IMR-90 (cell line): ENCODE measurements at regions not wholly inside any gene's neighbourhood (a gene's known extent, or its start where the extent isn't known, plus 50 kb on each side); places are given as distances from the start of the nearest gene placed in this dataset.

Source experiments
- ATAC-seq: fragments of 200-7000 bp; cut with Tn5 transposase; 2 replicates; pipeline ENCODE4 v1.9.1; 2020; ENCODE audit warnings: low read depth, mild to moderate bottlenecking, moderate library complexity
- BruUV-seq: library from RNA; stranded (reverse); fragments of 400-500 nt; replicated peaks from 2 replicates; lab custom pipeline; 2021; lab: Mats Ljungman, UMichigan
- CTCF ChIA-PET: fragments of 300-600 bp; formaldehyde crosslinking; extraction: SDS; loops from one replicate; lab custom pipeline; 2021; ENCODE audit warnings: antibody characterized with exemption; lab: Yijun Ruan, JAX
- POLR2A ChIA-PET: fragments of 300-600 bp; sonication (Branson Sonifier 250); formaldehyde crosslinking; loops from one replicate; lab custom pipeline; 2022; ENCODE audit warnings: antibody characterized with exemption; ENCODE audit not compliant: unreplicated experiment; lab: Charles Lee
- DNase-seq: peaks from one replicate; pipeline ENCODE4 v3.0.0; 2013
- H2AFZ ChIP-seq: replicated peaks from 2 replicates; pipeline ENCODE3; 2013; ENCODE audit warnings: low read length, mild to moderate bottlenecking; ENCODE audit not compliant: poor library complexity
- H2AK5ac ChIP-seq: 2 replicates; pipeline ENCODE4 v1.6.1; 2013; ENCODE audit warnings: low read depth, low read length, inconsistent platforms
- H2AK9ac ChIP-seq: replicated peaks from 2 replicates; pipeline ENCODE3; 2013; ENCODE audit warnings: mild to moderate bottlenecking, low read depth, low read length, moderate library complexity; ENCODE audit not compliant: poor library complexity
- H2BK120ac ChIP-seq: 2 replicates; pipeline ENCODE4 v1.6.1; 2013; ENCODE audit warnings: low read depth, low read length, inconsistent platforms
- H2BK15ac ChIP-seq: 3 replicates; pipeline ENCODE4 v1.6.1; 2013; ENCODE audit warnings: low read depth, low read length, inconsistent platforms
- H2BK20ac ChIP-seq: 2 replicates; pipeline ENCODE4 v1.6.1; 2013; ENCODE audit warnings: low read depth, mild to moderate bottlenecking, inconsistent platforms, low read length, moderate library complexity
- H2BK5ac ChIP-seq: 2 replicates; pipeline ENCODE4 v1.6.1; 2013; ENCODE audit warnings: mild to moderate bottlenecking, low read depth, low read length, inconsistent platforms; ENCODE audit not compliant: poor library complexity, severe bottlenecking
- H3K14ac ChIP-seq: replicated peaks from 2 replicates; pipeline ENCODE4 v1.6.1; 2013; ENCODE audit warnings: low read depth, low read length, inconsistent platforms
- H3K18ac ChIP-seq: 2 replicates; pipeline ENCODE4 v1.6.1; 2013; ENCODE audit warnings: low read depth, low read length, control low read depth
- H3K23ac ChIP-seq: 2 replicates; pipeline ENCODE4 v1.6.1; 2013; ENCODE audit warnings: low read depth, low read length, inconsistent platforms
- H3K27ac ChIP-seq: 2 replicates; pipeline ENCODE4 v1.5.1; 2013; ENCODE audit warnings: mild to moderate bottlenecking, control low read depth, low read length; ENCODE audit not compliant: insufficient read depth
- H3K27me3 ChIP-seq: 2 replicates; pipeline ENCODE4 v1.6.1; 2013; ENCODE audit warnings: low read length; ENCODE audit not compliant: control insufficient read depth, insufficient read depth
- H3K36me3 ChIP-seq: 2 replicates; pipeline ENCODE4 v1.6.1; 2013; ENCODE audit warnings: low read length, mixed read lengths; ENCODE audit not compliant: control insufficient read depth, insufficient read depth
- H3K4ac ChIP-seq: 2 replicates; pipeline ENCODE4 v1.6.1; 2013; ENCODE audit warnings: low read depth, low read length, inconsistent platforms
- H3K4me1 ChIP-seq: 2 replicates; pipeline ENCODE4 v1.6.1; 2013; ENCODE audit warnings: low read length, mixed read lengths; ENCODE audit not compliant: control insufficient read depth, insufficient read depth
- H3K4me2 ChIP-seq: 2 replicates; pipeline ENCODE4 v1.6.1; 2013; ENCODE audit warnings: low read depth, mild to moderate bottlenecking, control low read depth, low read length, moderate library complexity
- H3K4me3 ChIP-seq: 2 replicates; pipeline ENCODE4 v1.5.1; 2013; ENCODE audit warnings: low read depth, mild to moderate bottlenecking, control low read depth, low read length, moderate library complexity; ENCODE audit not compliant: insufficient read depth
- H3K56ac ChIP-seq: 2 replicates; pipeline ENCODE4 v1.6.1; 2013; ENCODE audit warnings: low read length, inconsistent platforms; ENCODE audit not compliant: insufficient read depth; ENCODE audit errors: extremely low read depth
- H3K79me1 ChIP-seq, 2 experiments: 2 replicates each; pipeline ENCODE4 v1.6.1; 2013; ENCODE audit warnings: low read length in 2 of 2, inconsistent platforms in 1 of 2, low read depth in 1 of 2
- H3K9ac ChIP-seq: 2 replicates; pipeline ENCODE4 v1.6.1; 2013; ENCODE audit warnings: low read depth, low read length, control low read depth
- H3K9me1 ChIP-seq: 2 replicates; pipeline ENCODE4 v1.6.1; 2013; ENCODE audit warnings: low read length, inconsistent platforms; ENCODE audit not compliant: insufficient read depth
- H3K9me3 ChIP-seq: 2 replicates; pipeline ENCODE4 v1.6.1; 2013; ENCODE audit warnings: low read length; ENCODE audit not compliant: control insufficient read depth, insufficient read depth
- H4K20me1 ChIP-seq: 2 replicates; pipeline ENCODE4 v1.6.1; 2013; ENCODE audit warnings: low read length, inconsistent platforms; ENCODE audit not compliant: insufficient read depth
- H4K5ac ChIP-seq: 2 replicates; pipeline ENCODE4 v1.6.1; 2013; ENCODE audit warnings: mild to moderate bottlenecking, low read depth, low read length, control low read depth
- H4K8ac ChIP-seq, 2 experiments: 2 replicates each; pipeline ENCODE4 v1.6.1; 2013; ENCODE audit warnings: low read depth in 2 of 2, low read length in 2 of 2, control low read depth in 1 of 2, inconsistent platforms in 1 of 2
- H4K91ac ChIP-seq: 2 replicates; pipeline ENCODE4 v1.6.1; 2013; ENCODE audit warnings: low read depth, low read length, inconsistent platforms; ENCODE audit not compliant: insufficient read depth
- FOS ChIP-seq: fragments of 150-350 bp; IDR thresholded peaks from 2 replicates; pipeline ENCODE4 v1.6.1; 2016; ENCODE audit warnings: low read depth, low read length
- MAZ ChIP-seq: IDR thresholded peaks from 2 replicates; pipeline ENCODE4 v1.6.1; 2012; ENCODE audit warnings: low read depth, mild to moderate bottlenecking, low read length, improper control_type of control experiment, moderate library complexity, borderline replicate concordance
- POLR2A ChIP-seq: IDR thresholded peaks from 2 replicates; pipeline ENCODE4 v1.6.1; 2012; ENCODE audit warnings: mild to moderate bottlenecking, low read depth, low read length
- RAD21 ChIP-seq: IDR thresholded peaks from 2 replicates; pipeline ENCODE4 v1.6.1; 2012; ENCODE audit warnings: low read length, improper control_type of control experiment
- WGBS, 2 experiments: methylation state at CpG; one replicate each; pipeline versions ENCODE4 v1.1.5 to v1.1.7; 2013; ENCODE audit warnings: missing lambda C conversion rate in 2 of 2; ENCODE audit not compliant: insufficient read length in 1 of 2; ENCODE audit errors: extremely low coverage in 2 of 2; 5-methylcytosine and 5-hydroxymethylcytosine counted together
- dilution Hi-C: fragments of 300-500 bp; cut with HindIII; formaldehyde crosslinking; loops from one replicate; pipeline ENCODE4 v1.14.3; 2018; ENCODE audit warnings: low sequenced_read_pairs; ENCODE audit not compliant: unreplicated experiment
- in situ Hi-C: fragments of 300-500 bp; cut with MboI; formaldehyde crosslinking; loops from 3 replicates; pipeline ENCODE4 v1.14.3; 2019; ENCODE audit warnings: low sequenced_read_pairs, inconsistent platforms, mixed read lengths
- intact Hi-C: fragments of 100-400 bp; cut with micrococcal nuclease; formaldehyde crosslinking; loops from 2 replicates; pipeline ENCODE4 v1.10.0; 2022
- TF ChIP-seq, protein P1 (sequence below): fragments of 150-350 bp; IDR thresholded peaks from 2 replicates; pipeline ENCODE4 v1.6.1; 2017; ENCODE audit warnings: mild to moderate bottlenecking, antibody characterized with exemption, low read length, low read depth

DNA sequence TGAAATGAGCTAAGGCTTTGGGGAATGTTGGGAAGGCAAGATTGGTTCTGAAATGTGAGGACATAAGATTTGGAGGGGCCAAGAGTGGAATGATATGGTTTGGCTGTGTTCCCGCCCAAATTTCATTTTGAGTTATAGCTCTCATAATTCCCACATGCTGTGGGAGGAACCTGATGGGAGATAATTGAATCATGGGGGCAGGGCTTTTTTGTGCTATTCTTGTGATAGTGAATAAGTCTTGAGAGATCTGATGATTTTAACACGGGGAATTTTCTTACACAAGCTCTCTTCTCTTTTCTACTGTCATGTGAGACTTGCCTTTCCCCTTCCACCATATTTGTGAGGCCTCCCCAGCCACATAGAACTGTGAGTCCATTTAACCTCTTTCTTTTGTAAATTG lies 157.6 kb upstream of the C1QTNF7 start:
- H2BK15ac ChIP-seq: no peak overlapping the region
- H2BK20ac ChIP-seq: no peak overlapping the region
- no peak overlapping the region for H3K4me2 ChIP-seq
- ATAC-seq: no peak
- no peak overlapping the region for H4K91ac ChIP-seq
- no peak overlapping the region for H3K9ac ChIP-seq
- TF ChIP-seq, protein P1, sequence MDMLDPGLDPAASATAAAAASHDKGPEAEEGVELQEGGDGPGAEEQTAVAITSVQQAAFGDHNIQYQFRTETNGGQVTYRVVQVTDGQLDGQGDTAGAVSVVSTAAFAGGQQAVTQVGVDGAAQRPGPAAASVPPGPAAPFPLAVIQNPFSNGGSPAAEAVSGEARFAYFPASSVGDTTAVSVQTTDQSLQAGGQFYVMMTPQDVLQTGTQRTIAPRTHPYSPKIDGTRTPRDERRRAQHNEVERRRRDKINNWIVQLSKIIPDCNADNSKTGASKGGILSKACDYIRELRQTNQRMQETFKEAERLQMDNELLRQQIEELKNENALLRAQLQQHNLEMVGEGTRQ: no peak
- TF ChIP-seq FOS: no peak
- no peak for TF ChIP-seq RAD21
- no peak for TF ChIP-seq MAZ
- no peak for TF ChIP-seq POLR2A
- H3K9me3 ChIP-seq: no peaks in the 10 kb centered on the region
- no peak overlapping the region for H3K4me3 ChIP-seq
- POLR2A ChIA-PET: no interaction called here
- H2BK120ac ChIP-seq: no peak overlapping the region
- no peak overlapping the region for H3K14ac ChIP-seq
- WGBS, 2 experiments: no CpG with 5 or more reads among the region's 2 CpGs
- H3K4me1 ChIP-seq: no peaks in the 10 kb centered on the region
- no peak overlapping the region for H3K4ac ChIP-seq
- no peak overlapping the region for H2AK5ac ChIP-seq
- no peak overlapping the region for H2AFZ ChIP-seq
- H3K79me1 ChIP-seq: no peaks in the 10 kb centered on the region
- H3K36me3 ChIP-seq: no peaks in the 10 kb centered on the region
- DNase-seq: no peak
- CTCF ChIA-PET: no interaction called here
- dilution Hi-C loops (no loop called here), intact Hi-C loops (no loop called here), in situ Hi-C loops (no loop called here)
- no peak overlapping the region for H2BK5ac ChIP-seq
- H2AK9ac ChIP-seq: no peak overlapping the region
- no peak overlapping the region for H3K56ac ChIP-seq
- H4K8ac ChIP-seq: no peak overlapping the region
- no TSS peak for BruUV-seq
- no peak overlapping the region for H3K18ac ChIP-seq
- no peak overlapping the region for H3K23ac ChIP-seq
- no peaks in the 10 kb centered on the region for H3K27me3 ChIP-seq
- no peaks in the 10 kb centered on the region for H4K20me1 ChIP-seq
- no peak overlapping the region for H4K5ac ChIP-seq
- no peak overlapping the region for H3K27ac ChIP-seq
- H3K9me1 ChIP-seq: no peaks in the 10 kb centered on the region
